ENCODE measurements at regions not wholly inside any gene's neighbourhood (a gene's known extent, or its start where the extent isn't known, plus 50 kb on each side); places are given as distances from the start of the nearest gene placed in this dataset.
A peak's percentile ranks its signal among the peaks of the same experiment; 100 is the strongest.

DNA sequence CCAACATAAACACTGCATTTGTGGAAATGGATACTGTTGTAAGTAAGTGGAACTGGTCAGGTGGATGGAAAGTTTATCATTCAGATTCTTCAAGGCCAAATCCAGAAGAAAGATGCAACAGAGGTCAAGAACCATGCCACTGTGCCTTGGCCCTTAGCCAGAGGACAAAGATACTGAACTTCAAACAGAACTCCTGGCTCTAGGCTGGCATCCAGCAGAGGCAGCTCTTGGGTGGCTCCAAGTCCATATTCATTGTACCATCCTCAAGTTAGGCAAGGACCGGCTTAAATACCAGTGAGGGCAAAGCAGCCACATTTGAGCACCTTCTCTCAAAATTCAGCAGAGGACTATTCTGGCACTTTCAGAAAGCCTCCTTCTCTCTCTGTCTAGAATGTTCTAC lies 53.2 kb downstream of the DNAAF9 start:
- DNase-seq: no peak

- no peak for DNase-seq
Observed at GRCh38 chr20:3353646-3354045, 53.8 kb downstream of the DNAAF9 start.

DNA sequence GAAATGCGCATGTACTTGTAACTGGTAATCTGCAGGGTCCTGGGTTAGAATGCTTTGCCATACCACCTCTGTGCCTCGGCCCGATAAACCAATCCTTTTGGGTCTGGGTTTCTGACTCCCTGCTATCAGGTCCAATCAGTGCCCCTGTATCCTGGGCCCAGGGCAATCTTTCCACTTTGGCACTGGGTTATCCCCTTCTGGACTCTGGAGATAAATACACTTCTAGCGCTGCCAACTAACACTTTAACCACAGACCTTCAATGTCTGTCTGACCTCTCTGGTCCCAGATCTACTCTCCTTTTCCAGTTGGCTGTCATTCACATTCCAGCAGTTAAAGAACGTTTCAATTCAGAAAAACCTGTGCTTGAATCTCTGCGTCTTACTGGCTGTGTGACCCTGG lies 55.3 kb downstream of the DNAAF9 start:
- no peak for DNase-seq

GRCh38 chr20:3350422-3350821 lies 57.0 kb downstream of the DNAAF9 start:
- no peak for DNase-seq

DNA sequence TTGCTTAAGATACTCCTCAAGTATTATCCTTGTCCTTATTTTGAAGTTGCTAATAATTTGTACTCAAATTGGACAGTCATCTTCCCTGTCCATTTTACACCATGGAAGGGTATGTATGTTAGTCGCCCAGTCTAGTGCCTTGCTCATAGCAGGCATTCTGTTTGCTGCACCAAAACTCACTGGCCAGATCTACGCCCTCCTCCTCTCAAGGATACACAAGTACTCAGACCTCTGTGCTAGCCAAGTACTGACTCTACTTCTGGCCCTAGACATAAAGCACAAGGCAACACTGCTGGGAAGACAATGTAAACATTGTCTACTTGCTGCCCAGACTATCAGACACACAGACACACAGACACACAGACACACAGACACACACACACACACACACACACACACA lies 57.7 kb downstream of the DNAAF9 start:
- no peak for DNase-seq

DNA sequence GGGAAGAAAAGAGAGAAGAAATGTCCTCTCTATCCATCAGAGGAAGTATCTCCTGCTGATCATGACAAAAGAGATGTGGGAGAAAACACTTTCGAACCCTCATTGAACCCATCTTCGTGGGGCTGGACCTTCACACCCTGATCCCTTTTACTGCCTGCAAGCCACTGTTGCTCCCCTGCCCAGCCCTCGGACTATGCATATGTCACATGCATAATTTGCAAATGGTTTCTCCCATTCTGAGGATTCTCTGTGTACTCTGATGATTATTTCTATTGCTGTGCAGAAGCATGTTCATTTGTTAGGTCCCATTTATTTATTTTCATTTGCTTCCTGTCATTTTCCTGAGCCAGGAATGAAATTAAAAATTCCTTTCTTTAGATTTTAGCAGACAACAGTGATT lies 64.7 kb downstream of the DNAAF9 start:
- no peak for DNase-seq

GRCh38 chr20:3340443-3340842 lies 67.0 kb downstream of the DNAAF9 start:
- DNase-seq: peak; percentile 75

DNA sequence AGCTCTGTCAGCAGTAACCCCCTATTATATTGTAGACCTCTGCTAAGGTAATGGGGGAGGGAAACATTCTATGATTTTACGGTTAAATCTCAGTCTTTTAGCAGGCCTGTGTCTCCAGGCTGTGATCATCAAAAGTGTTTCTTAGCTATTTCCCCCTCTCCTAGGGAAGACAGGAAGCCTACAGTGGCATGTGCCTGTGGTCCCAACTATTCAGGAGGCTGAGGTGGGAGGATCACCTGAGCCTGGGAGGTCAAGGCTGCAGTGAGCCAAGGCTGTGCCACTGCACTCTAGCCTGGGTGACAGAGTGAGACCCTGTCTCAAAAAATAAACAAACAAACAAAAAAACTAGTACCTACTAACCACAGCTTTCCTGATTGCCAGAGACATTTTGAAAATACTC lies 67.9 kb downstream of the DNAAF9 start:
- DNase-seq: no peak

- DNase-seq: no peak
Observed at GRCh38 chr20:3339076-3339475, 68.4 kb downstream of the DNAAF9 start.

DNA sequence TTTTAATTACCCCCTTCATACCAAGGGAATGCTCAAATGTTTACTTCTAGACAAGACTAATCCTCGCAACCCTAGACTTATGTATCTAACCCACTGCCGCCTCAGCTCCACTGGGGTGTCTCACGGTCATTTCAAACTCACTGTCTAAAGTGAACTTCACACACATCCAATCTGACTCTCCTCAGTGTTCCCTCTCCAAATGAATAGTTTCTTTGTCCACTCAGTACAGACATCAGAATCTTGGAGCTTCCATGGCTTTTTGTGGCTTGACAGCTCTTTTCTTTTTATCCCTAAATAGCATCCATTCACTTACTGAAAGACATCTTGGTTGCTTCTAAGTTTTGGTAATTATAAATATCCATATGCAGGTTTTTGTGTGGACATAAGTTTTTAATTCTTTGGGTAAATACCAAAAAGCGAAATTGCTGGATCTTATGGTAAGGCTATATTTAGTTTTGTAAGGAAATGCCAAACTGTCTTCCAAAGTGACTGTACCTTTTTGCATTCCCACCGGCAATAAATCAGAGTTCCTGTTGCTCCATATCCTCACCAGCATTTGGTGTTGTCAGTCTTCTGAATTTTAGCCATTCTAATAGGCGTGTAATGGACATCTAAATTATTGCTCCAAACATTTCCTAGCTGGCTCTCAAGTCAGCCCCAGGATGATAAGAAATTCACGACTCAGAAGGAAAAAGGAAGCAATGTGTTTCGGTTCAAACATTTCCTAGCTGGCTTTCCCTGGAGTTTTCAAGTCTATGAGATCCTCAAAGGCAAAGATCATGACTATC lies 73.1 kb downstream of the DNAAF9 start:
- no peak for DNase-seq

DNA sequence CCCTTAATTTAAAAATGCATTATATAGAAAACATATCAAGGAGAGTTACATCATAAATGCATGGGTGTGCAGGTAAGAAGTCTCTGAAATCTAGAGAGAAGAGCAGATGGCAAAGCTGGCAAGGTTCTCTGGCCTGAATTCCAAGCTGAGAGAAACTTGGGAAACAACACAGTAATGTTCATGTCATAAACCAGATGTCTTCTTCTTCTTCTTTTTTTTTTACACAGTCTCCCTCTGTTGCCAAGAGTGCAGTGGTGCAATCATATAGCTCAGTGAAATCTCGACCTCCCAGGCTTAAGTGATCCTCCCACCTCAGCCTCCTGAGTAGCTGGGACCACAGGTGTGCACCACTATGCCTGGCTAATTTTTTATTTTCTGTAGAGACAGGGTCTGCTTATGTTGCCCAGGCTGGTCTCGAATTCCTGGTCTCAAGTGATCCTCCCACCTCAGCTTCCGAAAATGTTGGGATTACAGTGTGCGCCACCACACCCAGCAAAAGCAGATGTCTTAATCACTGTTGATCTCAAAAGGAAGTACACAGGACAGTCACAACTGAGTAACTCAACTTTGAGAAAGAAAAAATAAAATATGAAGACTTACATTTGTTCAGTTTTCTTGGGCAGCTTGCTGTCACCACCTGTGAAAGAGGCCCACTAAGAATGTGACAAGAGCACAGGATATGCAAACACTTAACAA lies 77.3 kb downstream of the DNAAF9 start:
- peak; percentile 80 for DNase-seq

GRCh38 chr20:3328501-3328900 lies 79.0 kb downstream of the DNAAF9 start:
- DNase-seq: no peak

GRCh38 chr20:3326779-3327521 lies 80.5 kb downstream of the DNAAF9 start:
- no peak for DNase-seq

GRCh38 chr20:3325864-3326263 lies 81.6 kb downstream of the DNAAF9 start:
- DNase-seq: no peak

DNA sequence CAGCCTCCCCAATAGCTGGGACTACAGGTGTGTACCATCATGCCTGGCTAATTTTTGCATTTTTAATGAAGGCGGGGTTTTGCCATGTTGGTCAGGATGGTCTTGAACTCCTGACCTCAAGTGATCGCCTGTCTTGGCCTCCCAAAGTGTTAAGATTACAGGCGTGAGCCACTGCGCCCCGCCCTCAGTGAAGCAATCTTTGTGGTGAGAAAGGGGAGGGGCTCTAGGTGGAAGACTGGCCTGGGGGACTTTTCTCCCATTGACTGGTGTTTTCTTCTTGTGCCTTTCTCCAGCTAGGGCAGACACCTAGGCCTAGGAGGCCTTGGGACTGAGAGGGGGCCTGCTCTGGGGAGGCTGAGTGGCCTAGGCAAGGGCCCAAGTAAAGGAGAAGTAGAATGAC lies 84.1 kb downstream of the DNAAF9 start:
- no peak for DNase-seq

DNA sequence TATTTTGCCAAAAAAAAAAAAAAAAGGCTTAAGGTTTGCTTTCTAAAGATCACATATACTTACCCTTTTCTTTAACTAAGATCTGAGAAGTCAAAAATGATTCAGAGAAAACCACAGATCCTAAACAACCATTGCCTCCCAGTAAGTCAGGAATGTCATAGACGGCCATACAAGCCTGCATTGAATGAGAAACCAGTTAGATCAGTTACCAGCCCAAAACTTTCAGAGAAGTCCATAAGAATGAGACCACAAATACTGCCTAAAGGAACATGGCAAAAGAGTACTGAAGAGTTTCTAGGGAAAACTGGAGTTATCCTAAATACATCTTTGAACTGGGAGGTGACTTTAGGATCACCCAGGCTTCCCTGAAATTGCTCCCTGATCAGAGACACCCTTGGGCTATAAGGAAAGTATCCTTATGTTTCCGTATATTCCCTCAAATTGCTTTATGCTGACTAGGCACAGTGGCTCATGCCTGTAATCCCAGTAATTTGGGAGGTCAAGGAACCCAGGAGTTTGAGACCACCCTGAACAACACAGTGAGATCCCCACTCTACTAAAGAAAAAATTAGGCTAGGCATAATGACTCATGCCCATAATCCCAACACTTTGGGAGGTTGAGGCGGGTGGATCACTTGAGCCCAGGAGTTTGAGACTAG lies 79.4 kb upstream of the SLC4A11 start:
- DNase-seq: no peak

DNA sequence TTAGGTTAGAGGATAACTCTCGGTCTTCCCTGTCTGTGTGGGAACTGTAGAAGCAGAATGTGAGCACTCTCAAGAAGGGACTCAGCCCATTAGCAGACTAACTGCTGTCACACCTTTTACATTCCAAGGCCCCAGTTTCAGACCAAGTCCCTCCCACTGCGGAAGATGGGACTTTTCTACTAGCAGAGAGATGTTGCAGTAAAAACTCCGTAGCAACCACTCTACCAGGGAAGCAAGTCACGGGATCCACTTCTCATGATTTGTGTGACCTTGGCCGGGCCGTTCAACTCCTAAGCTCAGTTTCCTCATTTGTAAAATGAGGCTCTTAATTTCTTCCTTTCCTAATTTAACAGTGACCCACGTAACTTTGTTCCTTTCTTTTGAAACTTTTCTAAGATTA lies 77.1 kb upstream of the SLC4A11 start:
- DNase-seq: no peak

DNA sequence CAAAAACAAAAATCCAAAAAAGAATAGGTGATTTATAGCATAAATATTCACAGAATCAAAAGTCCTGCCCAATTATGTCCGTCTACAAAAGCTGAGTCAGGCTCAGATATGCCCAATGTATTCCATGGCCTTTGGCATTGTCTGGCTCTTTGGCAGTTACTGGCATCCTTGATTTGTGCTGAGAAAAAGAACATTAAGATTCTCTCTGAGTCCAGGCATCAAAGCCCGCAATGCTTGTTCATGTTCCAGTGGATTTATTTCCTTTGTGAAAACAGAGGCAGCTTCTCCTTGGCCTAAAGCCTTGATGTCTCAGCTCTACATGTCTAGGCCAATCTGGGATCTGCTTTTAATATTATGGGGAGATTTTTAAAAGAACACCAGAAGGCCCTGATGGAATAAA lies 76.1 kb upstream of the SLC4A11 start:
- no peak for DNase-seq

GRCh38 chr20:3314391-3314790 lies 75.4 kb upstream of the SLC4A11 start:
- DNase-seq: no peak

GRCh38 chr20:3313683-3314065 lies 74.7 kb upstream of the SLC4A11 start:
- DNase-seq: no peak

- DNase-seq: no peak
Observed at GRCh38 chr20:3312940-3313682, 74.1 kb upstream of the SLC4A11 start.

DNA sequence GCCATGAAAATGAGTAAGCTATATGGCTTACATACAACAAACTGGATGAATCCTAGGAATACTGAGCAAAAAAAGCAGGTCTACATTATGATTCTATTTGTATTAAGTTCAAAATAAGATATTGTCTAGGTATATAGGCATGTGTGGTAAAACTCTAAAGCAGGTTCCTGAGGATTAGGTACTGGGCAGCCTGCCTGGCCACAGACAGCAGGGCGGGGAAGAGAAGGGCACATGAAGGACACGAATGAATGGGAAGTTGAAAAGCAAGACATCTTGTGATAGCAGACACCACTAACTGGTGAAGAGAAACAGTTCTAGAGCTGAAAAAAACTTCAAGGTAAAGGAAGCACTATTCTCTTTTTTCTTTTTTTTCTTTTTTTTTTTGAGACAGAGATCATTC lies 72.6 kb upstream of the SLC4A11 start:
- no peak for DNase-seq

DNA sequence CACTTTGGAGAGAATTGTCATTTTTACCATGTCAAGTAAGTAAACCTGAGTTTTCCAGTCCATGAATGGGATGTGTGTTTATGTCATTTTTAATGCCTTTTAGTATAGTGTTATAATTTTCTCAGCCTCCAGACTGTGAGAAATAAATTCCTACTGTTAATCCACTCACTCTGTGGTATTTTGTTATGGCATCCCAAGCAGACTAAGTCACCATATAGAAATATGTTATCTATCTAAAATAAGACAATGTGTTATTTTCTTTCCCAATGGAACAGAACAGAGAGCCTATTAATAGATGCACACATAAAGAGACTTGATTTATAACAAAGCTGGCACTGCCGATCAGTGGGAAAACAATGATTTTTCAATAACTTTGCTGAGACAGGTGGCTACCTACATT lies 70.2 kb upstream of the SLC4A11 start:
- DNase-seq: no peak
